ENCODE measurements at regions not wholly inside any gene's neighbourhood (a gene's known extent, or its start where the extent isn't known, plus 50 kb on each side); places are given as distances from the start of the nearest gene placed in this dataset.
"Not testable (repeated sequence)": the region's sequence is repeated elsewhere in the genome, so short reads cannot be mapped to it uniquely, and the experiment has no call there.

DNA sequence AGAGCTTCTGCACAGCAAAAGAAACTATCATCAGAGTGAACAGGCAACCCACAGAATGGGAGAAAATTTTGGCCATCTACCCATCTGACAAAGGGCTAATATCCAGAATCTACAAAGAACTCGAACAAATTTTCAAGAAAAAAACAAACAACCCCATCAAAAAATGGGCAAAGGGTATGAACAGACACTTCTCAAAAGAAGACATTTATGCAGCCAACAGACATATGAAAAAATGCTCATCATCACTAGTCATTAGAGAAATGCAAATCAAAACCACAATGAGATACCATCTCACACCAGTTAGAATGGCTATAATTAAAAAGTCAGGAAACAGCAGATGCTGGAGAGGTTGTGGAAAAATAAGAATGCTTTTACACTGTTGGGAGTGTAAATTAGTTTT is 340.6 kb downstream of the TFAP2B start:
- TF ChIP-seq, protein P1, sequence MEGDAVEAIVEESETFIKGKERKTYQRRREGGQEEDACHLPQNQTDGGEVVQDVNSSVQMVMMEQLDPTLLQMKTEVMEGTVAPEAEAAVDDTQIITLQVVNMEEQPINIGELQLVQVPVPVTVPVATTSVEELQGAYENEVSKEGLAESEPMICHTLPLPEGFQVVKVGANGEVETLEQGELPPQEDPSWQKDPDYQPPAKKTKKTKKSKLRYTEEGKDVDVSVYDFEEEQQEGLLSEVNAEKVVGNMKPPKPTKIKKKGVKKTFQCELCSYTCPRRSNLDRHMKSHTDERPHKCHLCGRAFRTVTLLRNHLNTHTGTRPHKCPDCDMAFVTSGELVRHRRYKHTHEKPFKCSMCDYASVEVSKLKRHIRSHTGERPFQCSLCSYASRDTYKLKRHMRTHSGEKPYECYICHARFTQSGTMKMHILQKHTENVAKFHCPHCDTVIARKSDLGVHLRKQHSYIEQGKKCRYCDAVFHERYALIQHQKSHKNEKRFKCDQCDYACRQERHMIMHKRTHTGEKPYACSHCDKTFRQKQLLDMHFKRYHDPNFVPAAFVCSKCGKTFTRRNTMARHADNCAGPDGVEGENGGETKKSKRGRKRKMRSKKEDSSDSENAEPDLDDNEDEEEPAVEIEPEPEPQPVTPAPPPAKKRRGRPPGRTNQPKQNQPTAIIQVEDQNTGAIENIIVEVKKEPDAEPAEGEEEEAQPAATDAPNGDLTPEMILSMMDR (optimal IDR thresholded peaks at IDR 0.05 in 1 of 3, IDR thresholded peaks at IDR 0.05 in 1 of 3, conservative IDR thresholded peaks at IDR 0.05 in 1 of 3; ENCODE audit: extremely low read depth in 1 of 3, insufficient read depth in 2 of 3, low read length in 3 of 3) = not testable (repeated sequence)
- TF ChIP-seq EZH2 (IDR thresholded peaks at IDR 0.05; ENCODE audit: low read length) = not testable (repeated sequence)

Measured in keratinocyte (primary cell).